Pons (tissue), 1 donor: ENCODE measurements at regions not wholly inside any gene's neighbourhood (a gene's known extent, or its start where the extent isn't known, plus 50 kb on each side); places are given as distances from the start of the nearest gene placed in this dataset.
A peak's percentile ranks its signal among the peaks of the same experiment; 100 is the strongest.

Experiments used
- DNase-seq: peaks from one replicate; pipeline ENCODE4 v3.0.0-alpha.2; 2016; ENCODE audit warnings: low spot score

DNA sequence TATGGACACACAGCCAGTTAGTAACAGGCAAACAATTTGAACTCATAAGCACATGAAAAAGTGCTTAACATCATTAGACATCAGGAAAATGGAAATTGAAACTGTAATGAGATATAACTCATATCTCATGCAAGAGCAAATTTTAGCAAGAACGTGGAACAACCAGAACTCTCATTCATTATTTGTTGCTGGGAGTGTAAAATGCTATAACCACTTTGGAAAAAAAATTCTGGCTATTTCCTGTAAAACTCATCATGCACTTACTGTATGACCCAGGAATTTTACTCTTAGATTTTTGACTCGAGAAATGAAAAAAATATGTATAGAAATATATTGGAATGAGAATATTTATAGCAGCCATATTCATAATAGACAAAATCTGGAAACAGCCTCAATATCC, 205.7 kb upstream of the PUM3 start:
- no peak for DNase-seq

GRCh38 chr9:3047912-3048311, 204.0 kb upstream of the PUM3 start:
- no peak for DNase-seq

DNA sequence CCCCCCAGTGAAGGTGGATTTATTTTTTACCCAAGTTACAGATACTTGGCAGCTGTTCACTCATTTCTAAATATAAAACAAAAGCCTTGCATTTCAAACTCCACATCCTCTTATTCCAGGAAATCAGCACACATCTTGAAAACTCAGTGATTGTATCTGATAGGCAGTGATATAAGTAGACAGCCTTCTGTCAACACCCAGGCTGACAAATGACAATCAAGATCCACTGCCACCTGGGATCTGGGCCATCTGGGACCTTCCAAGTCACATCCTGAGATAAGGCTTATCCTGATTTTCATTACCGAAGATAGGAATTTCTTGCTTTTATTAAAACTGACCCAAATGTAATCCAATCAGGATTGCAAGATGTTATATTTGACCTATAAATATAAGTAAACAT, 201.3 kb upstream of the PUM3 start:
- no peak for DNase-seq

- no peak for DNase-seq
These were observed 199.5 kb upstream of the PUM3 start for GRCh38 chr9:3043369-3043768.

- DNase-seq, result no peak
These were observed 196.9 kb upstream of the PUM3 start for GRCh38 chr9:3040761-3041160.

DNA sequence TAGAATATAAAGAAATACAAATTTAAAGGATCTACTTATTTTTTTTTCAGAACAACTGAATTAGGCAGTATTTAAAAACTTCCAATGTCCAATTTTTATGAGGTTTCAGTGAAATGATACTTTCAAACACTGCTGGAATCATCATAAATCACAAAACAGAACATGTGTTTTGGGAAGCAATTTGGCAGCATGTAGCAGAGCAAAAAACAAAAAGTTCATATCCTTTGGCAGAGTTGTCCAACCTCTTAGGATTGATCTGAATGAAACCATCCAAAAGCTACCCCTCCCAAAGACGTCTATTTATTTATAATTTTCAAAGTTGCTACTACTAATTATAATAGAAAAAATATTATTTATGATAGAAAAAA, 192.4 kb upstream of the PUM3 start:
- DNase-seq, result no peak

GRCh38 chr9:3035579-3036332, 191.9 kb upstream of the PUM3 start:
- DNase-seq, result peak; percentile 35

DNA sequence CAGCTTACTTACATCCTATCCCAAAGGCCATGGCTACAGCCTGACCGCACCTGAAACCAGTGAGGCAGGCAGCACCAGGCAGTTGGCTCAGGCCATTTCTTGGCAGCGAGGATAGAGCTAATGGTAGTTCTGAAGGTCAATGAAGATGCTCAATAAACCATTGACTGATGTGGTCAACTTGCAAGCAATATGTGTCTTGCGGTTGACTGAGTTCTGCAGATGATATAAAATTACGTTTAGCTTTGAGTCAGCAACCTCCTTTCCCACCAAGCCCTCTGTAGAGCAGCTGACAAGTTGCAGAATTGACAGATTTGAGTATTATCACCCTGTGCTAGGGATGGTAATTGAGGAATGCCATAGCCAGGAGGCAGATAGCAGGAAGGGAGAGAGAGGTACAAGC, 189.0 kb upstream of the PUM3 start:
- no peak for DNase-seq

GRCh38 chr9:3028535-3028934, 184.6 kb upstream of the PUM3 start:
- DNase-seq, result no peak

DNA sequence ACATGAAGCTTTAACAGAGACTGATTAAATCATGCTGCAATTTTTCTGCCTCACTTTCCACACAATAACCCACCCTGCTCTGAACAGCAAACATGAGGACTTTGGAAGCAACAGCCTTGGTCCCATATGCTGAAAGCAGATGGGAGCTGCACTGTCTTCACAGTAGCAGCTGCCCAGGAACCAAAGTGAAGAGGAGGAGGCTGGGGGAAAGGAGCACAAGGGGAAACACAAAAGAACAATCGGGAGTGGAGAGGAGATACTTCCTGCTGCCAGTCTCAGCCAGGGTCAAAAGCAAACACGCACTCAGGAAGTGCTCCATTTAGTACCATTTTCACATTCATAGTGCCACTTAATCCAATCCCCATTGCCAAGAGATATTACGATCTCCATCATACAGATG, 183.3 kb upstream of the PUM3 start:
- no peak for DNase-seq

DNA sequence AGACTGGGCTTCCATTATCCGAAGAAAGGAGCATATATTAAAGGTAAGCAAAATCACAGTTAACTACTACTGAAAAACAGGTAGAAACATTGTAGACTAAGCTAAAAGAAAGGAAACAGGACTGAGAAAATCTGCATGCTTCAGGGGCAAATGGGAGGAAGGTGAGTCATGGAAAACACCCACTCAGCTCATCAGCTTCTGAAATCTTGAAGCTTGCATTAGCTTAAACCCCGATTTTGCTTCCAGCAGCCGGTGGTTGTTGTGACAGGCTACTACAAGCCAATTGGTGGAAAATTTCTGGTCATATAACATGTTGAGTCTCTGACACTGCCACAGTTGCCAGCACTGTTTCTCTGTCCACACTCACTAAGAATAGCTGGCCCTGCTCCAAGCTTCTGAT, 179.6 kb upstream of the PUM3 start:
- no peak for DNase-seq

DNA sequence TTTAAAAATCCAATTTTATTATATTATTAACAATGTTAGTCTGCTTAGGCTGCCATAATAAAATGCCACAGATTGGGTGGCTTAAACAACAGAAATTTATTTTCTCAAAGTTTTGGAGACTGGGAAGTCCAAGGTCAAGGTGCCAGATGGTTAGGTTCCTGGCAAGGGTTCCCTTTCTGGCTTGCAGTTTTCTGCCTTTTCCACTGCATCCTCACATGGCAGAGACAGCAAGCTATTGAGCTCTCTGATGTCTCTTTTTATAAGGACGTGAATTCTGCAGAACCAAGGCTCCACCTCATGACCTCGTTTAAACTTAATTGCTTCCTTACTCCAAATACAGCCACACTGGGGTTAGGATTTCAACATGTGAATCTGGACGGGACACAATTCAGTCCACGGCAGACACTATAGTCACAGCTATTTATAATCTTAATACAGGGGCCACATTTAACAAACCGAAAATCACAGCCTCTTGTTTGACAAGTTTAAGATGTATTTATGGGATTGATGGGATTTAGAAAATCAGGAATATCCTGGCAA, 174.9 kb upstream of the PUM3 start:
- no peak for DNase-seq

DNA sequence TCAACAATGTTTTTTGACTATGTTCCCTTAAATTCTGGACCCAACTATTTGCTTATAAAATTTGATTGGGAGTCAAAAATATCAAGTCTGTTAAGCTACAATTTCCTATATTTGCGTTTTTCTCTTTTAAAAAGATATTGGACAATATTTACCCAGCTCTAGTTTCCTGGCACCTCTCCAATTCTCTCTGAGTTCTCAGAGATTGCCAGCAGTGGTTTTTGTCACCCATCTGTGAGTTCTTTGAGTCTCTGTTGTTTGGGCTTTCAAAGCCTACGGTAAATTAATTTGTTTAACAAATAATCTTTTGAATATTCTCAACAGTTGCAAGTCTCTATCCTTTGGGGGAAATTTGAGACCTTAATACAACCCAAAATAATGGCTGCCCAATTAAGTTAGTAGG, 174.2 kb upstream of the PUM3 start:
- DNase-seq, result no peak

DNA sequence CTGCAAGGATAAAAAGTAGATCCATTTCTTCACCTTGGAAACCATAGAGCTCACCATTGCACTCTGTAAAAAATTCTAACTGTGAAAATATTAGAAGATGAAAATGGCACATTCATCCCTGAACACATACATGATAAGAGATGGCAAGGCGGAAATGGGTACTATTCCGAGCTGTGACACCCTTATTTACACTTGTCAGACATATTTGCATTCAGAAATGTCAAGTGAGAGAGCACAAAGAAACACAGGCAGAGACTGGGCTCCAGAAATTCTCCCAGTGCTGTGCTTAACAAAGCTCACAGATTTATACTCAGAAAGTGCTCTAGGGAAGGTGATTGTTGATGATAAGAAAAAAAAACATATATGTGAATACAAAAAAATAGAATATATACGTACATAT, 170.3 kb upstream of the PUM3 start:
- DNase-seq, result no peak

GRCh38 chr9:3012842-3013241, 168.9 kb upstream of the PUM3 start:
- DNase-seq, result no peak

- DNase-seq, result no peak
These were observed 168.3 kb upstream of the PUM3 start for GRCh38 chr9:3012245-3012644.

DNA sequence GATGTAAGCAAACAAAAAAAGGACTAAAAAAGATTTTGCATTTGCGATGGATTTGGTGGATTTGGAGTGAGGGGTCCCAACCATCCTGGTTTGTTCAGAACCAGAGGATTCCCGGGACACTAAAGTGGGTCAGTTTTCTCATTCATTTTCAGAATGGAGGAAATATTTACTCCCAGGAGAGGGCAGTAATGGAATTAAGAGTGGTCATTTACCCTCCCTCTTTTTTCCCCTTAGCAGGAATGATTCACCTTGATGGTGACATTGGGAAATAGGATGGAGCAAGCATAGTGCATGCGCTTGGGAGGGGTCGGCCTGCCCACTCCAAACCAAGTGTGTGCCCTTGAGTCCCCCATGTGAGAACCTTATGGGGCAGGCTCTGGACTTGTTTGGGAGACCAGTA, 164.2 kb upstream of the PUM3 start:
- no peak for DNase-seq

- no peak for DNase-seq
These were observed 163.4 kb upstream of the PUM3 start for GRCh38 chr9:3007326-3007725.

DNA sequence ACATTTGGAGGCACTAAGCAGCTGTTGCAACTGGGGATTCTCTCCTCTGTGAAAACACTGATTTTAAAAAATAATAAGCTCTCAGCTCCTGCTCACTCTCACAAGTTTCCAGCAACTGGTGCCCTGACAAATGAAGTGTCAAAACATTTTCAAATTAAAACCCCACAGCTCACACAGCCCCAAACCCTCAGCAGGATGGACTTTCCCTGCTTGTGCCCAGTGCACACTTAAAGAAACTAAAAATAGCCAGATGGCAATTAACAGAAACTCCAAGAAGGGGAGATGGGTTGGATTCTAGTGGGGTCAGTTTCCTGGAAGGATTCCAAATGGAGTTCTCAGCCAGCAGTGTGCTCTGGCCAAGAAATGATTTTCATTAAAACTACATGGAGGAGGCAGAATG, 163.0 kb upstream of the PUM3 start:
- no peak for DNase-seq

- DNase-seq, result no peak
These were observed 160.7 kb upstream of the PUM3 start for GRCh38 chr9:3004572-3004971.

- no peak for DNase-seq
These were observed 157.4 kb upstream of the PUM3 start for GRCh38 chr9:3001311-3001710.

GRCh38 chr9:2992427-2992826, 148.5 kb upstream of the PUM3 start:
- no peak for DNase-seq

- no peak for DNase-seq
These were observed 147.4 kb upstream of the PUM3 start for GRCh38 chr9:2991292-2991691.

- no peak for DNase-seq
These were observed 143.8 kb upstream of the PUM3 start for GRCh38 chr9:2987679-2988078.
